Fibroblast of gingiva (primary cell): ENCODE measurements at regions not wholly inside any gene's neighbourhood (a gene's known extent, or its start where the extent isn't known, plus 50 kb on each side); places are given as distances from the start of the nearest gene placed in this dataset.
"Not testable (repeated sequence)": the region's sequence is repeated elsewhere in the genome, so short reads cannot be mapped to it uniquely, and the experiment has no call there.

ENCODE experiments used
- DNase-seq: peaks from one replicate; pipeline ENCODE4 v3.0.0-alpha.2; 2011; ENCODE audit warnings: low read depth

GRCh38 chr13:24931450-24932251, 164.3 kb upstream of the PABPC3 start:
- DNase-seq: no peak

- not testable (repeated sequence) for DNase-seq
Measured at GRCh38 chr13:24933106-24934023, 162.6 kb upstream of the PABPC3 start.

- DNase-seq: not testable (repeated sequence)
Measured at GRCh38 chr13:24934024-24934385, 161.9 kb upstream of the PABPC3 start.

- no peak for DNase-seq
Measured at GRCh38 chr13:24938966-24939365, 157.0 kb upstream of the PABPC3 start.

GRCh38 chr13:24941023-24941713, 154.8 kb upstream of the PABPC3 start:
- DNase-seq: not testable (repeated sequence)

GRCh38 chr13:24943136-24943535, 152.8 kb upstream of the PABPC3 start:
- DNase-seq: no peak

- not testable (repeated sequence) for DNase-seq
Measured at GRCh38 chr13:24944073-24944472, 151.9 kb upstream of the PABPC3 start.

- not testable (repeated sequence) for DNase-seq
Measured at GRCh38 chr13:24948977-24949376, 147.0 kb upstream of the PABPC3 start.

- not testable (repeated sequence) for DNase-seq
Measured at GRCh38 chr13:24950611-24951010, 145.3 kb upstream of the PABPC3 start.

- not testable (repeated sequence) for DNase-seq
Measured at GRCh38 chr13:24967970-24968369, 128.0 kb upstream of the PABPC3 start.

GRCh38 chr13:24968416-24968815, 127.5 kb upstream of the PABPC3 start:
- not testable (repeated sequence) for DNase-seq

GRCh38 chr13:24973102-24973501, 122.8 kb upstream of the PABPC3 start:
- DNase-seq: not testable (repeated sequence)

- DNase-seq: not testable (repeated sequence)
Measured at GRCh38 chr13:24981181-24981803, 114.6 kb upstream of the PABPC3 start.

- DNase-seq: no peak
Measured at GRCh38 chr13:24982333-24982999, 113.5 kb upstream of the PABPC3 start.

GRCh38 chr13:24983094-24983493, 112.8 kb upstream of the PABPC3 start:
- DNase-seq: no peak

- DNase-seq: no peak
Measured at GRCh38 chr13:24984134-24984533, 111.8 kb upstream of the PABPC3 start.

- DNase-seq: no peak
Measured at GRCh38 chr13:24985107-24985506, 110.8 kb upstream of the PABPC3 start.

GRCh38 chr13:24985896-24986295, 110.0 kb upstream of the PABPC3 start:
- no peak for DNase-seq

GRCh38 chr13:24986826-24987225, 109.1 kb upstream of the PABPC3 start:
- no peak for DNase-seq

- not testable (repeated sequence) for DNase-seq
Measured at GRCh38 chr13:24989959-24990358, 106.0 kb upstream of the PABPC3 start.

GRCh38 chr13:24992946-24993345, 103.0 kb upstream of the PABPC3 start:
- not testable (repeated sequence) for DNase-seq
